Neural progenitor cell (in vitro differentiated cells): ENCODE measurements at regions not wholly inside any gene's neighbourhood (a gene's known extent, or its start where the extent isn't known, plus 50 kb on each side); places are given as distances from the start of the nearest gene placed in this dataset.

ENCODE experiments used
- DNase-seq: peaks from one replicate; pipeline ENCODE4 v3.0.0-alpha.2; 2016; ENCODE audit warnings: low spot score
- H2AFZ ChIP-seq: fragments of 200-600 bp; sonication (generic); replicated peaks from 2 replicates; pipeline ENCODE4 v1.6.1; 2016; ENCODE audit warnings: antibody characterized with exemption
- H3F3A ChIP-seq: fragments of 200-600 bp; sonication (generic); 2 replicates; pipeline ENCODE4 v1.6.1; 2016; ENCODE audit warnings: antibody characterized with exemption, low read depth
- H3K27ac ChIP-seq: fragments of 200-600 bp; sonication (generic); 2 replicates; pipeline ENCODE4 v1.5.1; 2016; ENCODE audit warnings: mild to moderate bottlenecking
- H3K27me3 ChIP-seq: fragments of 200-600 bp; sonication (generic); 2 replicates; pipeline ENCODE4 v1.6.1; 2016; ENCODE audit warnings: mild to moderate bottlenecking, moderate library complexity
- H3K36me3 ChIP-seq: fragments of 200-600 bp; sonication (generic); 2 replicates; pipeline ENCODE4 v1.5.1; 2016
- H3K4me1 ChIP-seq: fragments of 200-600 bp; sonication (generic); 2 replicates; pipeline ENCODE4 v1.6.1; 2016; ENCODE audit warnings: mixed run types
- H3K4me2 ChIP-seq: fragments of 200-600 bp; sonication (generic); 2 replicates; pipeline ENCODE4 v1.6.1; 2016
- H3K4me3 ChIP-seq: fragments of 200-600 bp; sonication (generic); 2 replicates; pipeline ENCODE4 v1.5.1; 2016
- H3K79me2 ChIP-seq: fragments of 200-600 bp; sonication (generic); 2 replicates; pipeline ENCODE4 v1.6.1; 2016; ENCODE audit warnings: low read depth
- H3K9ac ChIP-seq: fragments of 200-600 bp; sonication (generic); 2 replicates; pipeline ENCODE4 v1.6.1; 2016
- H3K9me3 ChIP-seq: fragments of 200-600 bp; sonication (generic); 2 replicates; pipeline ENCODE4 v1.5.1; 2016; ENCODE audit warnings: low read depth
- H4K20me1 ChIP-seq: fragments of 200-600 bp; sonication (generic); 2 replicates; pipeline ENCODE4 v1.6.1; 2016; ENCODE audit warnings: low read depth
- H3K27ac Mint-ChIP-seq: 3 replicates; pipeline ENCODE4 v1.8.0; 2021; ENCODE audit warnings: mixed read lengths
- H3K27me3 Mint-ChIP-seq: 2 replicates; pipeline ENCODE4 v1.8.0; 2022; ENCODE audit warnings: low read depth, mild to moderate bottlenecking, inconsistent platforms, moderate library complexity, mixed read lengths; ENCODE audit not compliant: insufficient read depth
- H3K36me3 Mint-ChIP-seq: 3 replicates; pipeline ENCODE4 v1.8.0; 2021; ENCODE audit warnings: mixed read lengths
- H3K4me1 Mint-ChIP-seq: 3 replicates; pipeline ENCODE4 v1.8.0; 2021; ENCODE audit warnings: mixed read lengths
- H3K4me3 Mint-ChIP-seq: 3 replicates; pipeline ENCODE4 v1.8.0; 2021; ENCODE audit warnings: mild to moderate bottlenecking, moderate library complexity, mixed read lengths
- H3K9me3 Mint-ChIP-seq: 3 replicates; pipeline ENCODE4 v1.8.0; 2020; ENCODE audit warnings: mixed read lengths
- CTCF ChIP-seq: fragments of 200-600 bp; sonication (generic); IDR thresholded peaks from 2 replicates; pipeline ENCODE4 v1.5.1; 2017; ENCODE audit warnings: antibody characterized with exemption, mild to moderate bottlenecking
- EZH2 ChIP-seq: fragments of 200-600 bp; sonication (generic); IDR thresholded peaks from 2 replicates; pipeline ENCODE4 v1.6.1; 2017; ENCODE audit warnings: antibody characterized with exemption, mild to moderate bottlenecking, moderate library complexity
- EZH2phosphoT487 ChIP-seq: fragments of 200-600 bp; sonication (generic); IDR thresholded peaks from 2 replicates; pipeline ENCODE4 v1.6.1; 2017; ENCODE audit warnings: antibody characterized with exemption

GRCh38 chr5:25858019-25858418 lies 1180.4 kb downstream of the CDH9 start:
- Mint-ChIP-seq H3K36me3 (no peaks in the 10 kb centered on the region), H3K27me3 (peaks cover 2% of the 10 kb centered on the region), H3K9me3 (peaks cover 4% of the 10 kb centered on the region), H3K27ac (no peak overlapping the region), H3K4me3 (no peak overlapping the region), H3K4me1 (no peaks in the 10 kb centered on the region)
- Histone ChIP-seq H2AFZ (peak overlapping the region; percentile 24), H4K20me1 (no peaks in the 10 kb centered on the region), H3F3A (no peaks in the 10 kb centered on the region), H3K4me3 (no peak overlapping the region), H3K4me2 (no peak overlapping the region), H3K4me1 (no peaks in the 10 kb centered on the region), H3K27ac (no peak overlapping the region), H3K79me2 (no peaks in the 10 kb centered on the region), H3K9me3 (no peaks in the 10 kb centered on the region), H3K27me3 (no peaks in the 10 kb centered on the region), H3K36me3 (no peaks in the 10 kb centered on the region), H3K9ac (no peak overlapping the region)
- TF ChIP-seq CTCF (peak; percentile 68), EZH2phosphoT487 (no peak)
- peak; percentile 52 for DNase-seq

DNA sequence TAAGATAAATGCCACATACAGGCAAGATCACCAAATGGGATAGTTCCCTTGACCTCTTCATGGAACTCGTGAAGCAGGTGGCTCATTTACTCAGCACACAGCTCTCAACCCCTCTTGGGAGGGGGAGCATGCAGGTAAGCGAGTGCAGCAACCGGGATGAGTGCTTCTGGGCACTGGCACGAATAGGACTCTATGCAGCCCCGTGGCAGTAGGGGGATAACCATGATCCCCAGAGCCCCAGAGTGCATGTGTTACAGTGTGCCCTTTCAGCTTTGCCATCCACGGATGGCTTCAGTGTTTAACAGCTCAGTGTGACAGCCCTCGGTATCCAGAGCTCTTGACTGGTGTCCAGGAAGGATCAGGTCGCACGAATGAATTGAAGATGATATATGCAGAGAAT lies 1187.1 kb downstream of the CDH9 start:
- no peak overlapping the region for H3K4me2 ChIP-seq
- H3K4me1 ChIP-seq, result no peaks in the 10 kb centered on the region
- DNase-seq, result no peak
- no peaks in the 10 kb centered on the region for H3K27me3 ChIP-seq
- Mint-ChIP-seq H3K36me3 (no peaks in the 10 kb centered on the region), H3K4me1 (no peaks in the 10 kb centered on the region), H3K9me3 (no peaks in the 10 kb centered on the region), H3K4me3 (no peak overlapping the region), H3K27me3 (peaks cover 4% of the 10 kb centered on the region), H3K27ac (no peak overlapping the region)
- H3K4me3 ChIP-seq, result no peak overlapping the region
- H3K9me3 ChIP-seq, result no peaks in the 10 kb centered on the region
- H3K27ac ChIP-seq, result no peak overlapping the region
- H3K79me2 ChIP-seq, result no peaks in the 10 kb centered on the region
- H4K20me1 ChIP-seq, result no peaks in the 10 kb centered on the region
- H3K9ac ChIP-seq, result no peak overlapping the region
- no peak overlapping the region for H2AFZ ChIP-seq
- H3F3A ChIP-seq, result no peaks in the 10 kb centered on the region
- no peaks in the 10 kb centered on the region for H3K36me3 ChIP-seq
- no peak for TF ChIP-seq EZH2

GRCh38 chr5:25850581-25850980 lies 1187.8 kb downstream of the CDH9 start:
- no peak overlapping the region for H2AFZ ChIP-seq
- no peak overlapping the region for H3K27ac ChIP-seq
- Mint-ChIP-seq H3K4me1 (no peaks in the 10 kb centered on the region), H3K36me3 (no peaks in the 10 kb centered on the region), H3K4me3 (no peak overlapping the region), H3K27ac (no peak overlapping the region), H3K27me3 (peaks cover 4% of the 10 kb centered on the region), H3K9me3 (peaks cover 2% of the 10 kb centered on the region)
- H3K4me2 ChIP-seq, result no peak overlapping the region
- TF ChIP-seq EZH2phosphoT487, result no peak
- no peak for TF ChIP-seq EZH2
- no peak for TF ChIP-seq CTCF
- no peaks in the 10 kb centered on the region for H3K9me3 ChIP-seq
- H3F3A ChIP-seq, result no peaks in the 10 kb centered on the region
- no peaks in the 10 kb centered on the region for H3K79me2 ChIP-seq
- H4K20me1 ChIP-seq, result no peaks in the 10 kb centered on the region
- no peaks in the 10 kb centered on the region for H3K36me3 ChIP-seq
- DNase-seq, result peak; percentile 15
- no peaks in the 10 kb centered on the region for H3K27me3 ChIP-seq
- H3K4me1 ChIP-seq, result no peaks in the 10 kb centered on the region
- no peak overlapping the region for H3K9ac ChIP-seq
- H3K4me3 ChIP-seq, result no peak overlapping the region

DNA sequence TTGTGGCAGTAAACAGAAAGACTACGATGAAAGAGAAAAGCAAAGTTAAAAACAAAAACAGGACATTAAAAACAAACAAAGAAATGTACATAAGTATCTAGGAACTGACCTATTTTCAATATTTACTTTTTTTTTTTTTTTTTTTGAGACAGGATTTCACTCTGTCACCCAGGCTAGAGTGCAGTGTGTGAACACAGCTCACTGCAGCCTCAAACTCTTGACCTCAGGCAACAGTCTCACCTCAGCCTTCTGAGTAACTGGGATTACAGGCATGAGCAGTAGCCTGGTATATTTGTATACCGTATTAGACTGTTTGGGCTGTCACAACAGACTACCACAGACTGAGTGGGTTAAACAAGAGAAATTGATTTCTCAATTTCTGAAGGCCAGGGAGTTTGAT lies 1189.1 kb downstream of the CDH9 start:
- H3F3A ChIP-seq, result no peaks in the 10 kb centered on the region
- no peak overlapping the region for H3K4me2 ChIP-seq
- peaks cover 4% of the 10 kb centered on the region for H3K27me3 Mint-ChIP-seq
- no peak overlapping the region for H3K27ac Mint-ChIP-seq
- no peak for TF ChIP-seq EZH2
- no peak for TF ChIP-seq EZH2phosphoT487
- TF ChIP-seq CTCF, result no peak
- no peaks in the 10 kb centered on the region for H3K4me1 ChIP-seq
- H3K4me3 ChIP-seq, result no peak overlapping the region
- H3K27me3 ChIP-seq, result no peaks in the 10 kb centered on the region
- no peaks in the 10 kb centered on the region for H3K36me3 Mint-ChIP-seq
- no peaks in the 10 kb centered on the region for H3K4me1 Mint-ChIP-seq
- H3K79me2 ChIP-seq, result no peaks in the 10 kb centered on the region
- no peaks in the 10 kb centered on the region for H4K20me1 ChIP-seq
- H3K27ac ChIP-seq, result no peak overlapping the region
- H2AFZ ChIP-seq, result no peak overlapping the region
- no peak overlapping the region for H3K4me3 Mint-ChIP-seq
- DNase-seq, result no peak
- H3K9ac ChIP-seq, result no peak overlapping the region
- peaks cover 5% of the 10 kb centered on the region for H3K9me3 Mint-ChIP-seq
- no peaks in the 10 kb centered on the region for H3K36me3 ChIP-seq
- H3K9me3 ChIP-seq, result no peaks in the 10 kb centered on the region
